ENCODE measurements at regions not wholly inside any gene's neighbourhood (a gene's known extent, or its start where the extent isn't known, plus 50 kb on each side); places are given as distances from the start of the nearest gene placed in this dataset.

DNA sequence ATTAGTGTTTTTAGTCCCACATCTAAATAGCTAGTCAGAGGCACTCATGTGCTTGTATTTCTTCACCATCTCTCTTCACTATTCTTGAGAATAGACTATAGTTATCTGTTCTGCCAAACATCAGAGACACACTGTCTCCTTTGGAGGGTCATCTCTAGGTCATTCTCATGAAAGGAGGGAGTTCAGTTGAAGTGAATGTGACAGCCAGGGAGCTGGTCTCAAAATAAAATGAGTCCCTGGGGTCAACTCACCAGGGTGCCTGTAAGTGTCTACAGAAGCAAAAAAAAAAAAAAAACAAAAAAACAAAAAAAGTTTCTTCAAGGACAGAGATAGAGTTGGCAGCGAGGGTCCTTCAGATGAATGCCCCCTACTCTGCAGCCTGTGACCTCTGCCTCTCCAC, 171.0 kb downstream of the ID4 start:
- BruUV-seq (replicated peaks): no TSS peak
- H3K36me3 ChIP-seq (ENCODE audit: low read depth, low read length): no peaks in the 10 kb centered on the region
- H3K9ac ChIP-seq (ENCODE audit: low read length): no peak overlapping the region
- TF ChIP-seq, protein P1, sequence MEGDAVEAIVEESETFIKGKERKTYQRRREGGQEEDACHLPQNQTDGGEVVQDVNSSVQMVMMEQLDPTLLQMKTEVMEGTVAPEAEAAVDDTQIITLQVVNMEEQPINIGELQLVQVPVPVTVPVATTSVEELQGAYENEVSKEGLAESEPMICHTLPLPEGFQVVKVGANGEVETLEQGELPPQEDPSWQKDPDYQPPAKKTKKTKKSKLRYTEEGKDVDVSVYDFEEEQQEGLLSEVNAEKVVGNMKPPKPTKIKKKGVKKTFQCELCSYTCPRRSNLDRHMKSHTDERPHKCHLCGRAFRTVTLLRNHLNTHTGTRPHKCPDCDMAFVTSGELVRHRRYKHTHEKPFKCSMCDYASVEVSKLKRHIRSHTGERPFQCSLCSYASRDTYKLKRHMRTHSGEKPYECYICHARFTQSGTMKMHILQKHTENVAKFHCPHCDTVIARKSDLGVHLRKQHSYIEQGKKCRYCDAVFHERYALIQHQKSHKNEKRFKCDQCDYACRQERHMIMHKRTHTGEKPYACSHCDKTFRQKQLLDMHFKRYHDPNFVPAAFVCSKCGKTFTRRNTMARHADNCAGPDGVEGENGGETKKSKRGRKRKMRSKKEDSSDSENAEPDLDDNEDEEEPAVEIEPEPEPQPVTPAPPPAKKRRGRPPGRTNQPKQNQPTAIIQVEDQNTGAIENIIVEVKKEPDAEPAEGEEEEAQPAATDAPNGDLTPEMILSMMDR (conservative IDR thresholded peaks at IDR 0.05; ENCODE audit: low read depth, low read length): no peak
- TF ChIP-seq EZH2 (IDR thresholded peaks at IDR 0.05; ENCODE audit: low read length, unreplicated experiment) (no peak), EZH2phosphoT487 (IDR thresholded peaks at IDR 0.05; ENCODE audit: borderline replicate concordance, low read length) (no peak)
- H3K4me1 ChIP-seq (ENCODE audit: insufficient read depth, low read length): no peaks in the 10 kb centered on the region
- ATAC-seq (no peak), DNase-seq (no peak)
- H3K9me3 ChIP-seq (ENCODE audit: low read length): no peaks in the 10 kb centered on the region
- no peaks in the 10 kb centered on the region for H3K9me2 ChIP-seq (replicated peaks; ENCODE audit: low read length)
- no peaks in the 10 kb centered on the region for H3F3A ChIP-seq (ENCODE audit: low read length, unreplicated experiment)
- no peak overlapping the region for H3K4me2 ChIP-seq (ENCODE audit: low read length)
- H3K79me2 ChIP-seq (ENCODE audit: low read length): no peaks in the 10 kb centered on the region
- H3K27me3 ChIP-seq (ENCODE audit: low read length): peaks cover 74% of the 10 kb centered on the region
- H3K27ac ChIP-seq (ENCODE audit: low read length): no peak overlapping the region
- H2AFZ ChIP-seq (ENCODE audit: low read length): no peak overlapping the region
- H3K4me3 ChIP-seq (ENCODE audit: low read length): no peak overlapping the region
- H4K20me1 ChIP-seq (ENCODE audit: low read length): no peaks in the 10 kb centered on the region
- ChIA-PET CTCF (no interaction called here), POLR2A (ENCODE audit: unreplicated experiment) (no interaction called here)
- intact Hi-C loops (cut with micrococcal nuclease): no loop called here

DNA sequence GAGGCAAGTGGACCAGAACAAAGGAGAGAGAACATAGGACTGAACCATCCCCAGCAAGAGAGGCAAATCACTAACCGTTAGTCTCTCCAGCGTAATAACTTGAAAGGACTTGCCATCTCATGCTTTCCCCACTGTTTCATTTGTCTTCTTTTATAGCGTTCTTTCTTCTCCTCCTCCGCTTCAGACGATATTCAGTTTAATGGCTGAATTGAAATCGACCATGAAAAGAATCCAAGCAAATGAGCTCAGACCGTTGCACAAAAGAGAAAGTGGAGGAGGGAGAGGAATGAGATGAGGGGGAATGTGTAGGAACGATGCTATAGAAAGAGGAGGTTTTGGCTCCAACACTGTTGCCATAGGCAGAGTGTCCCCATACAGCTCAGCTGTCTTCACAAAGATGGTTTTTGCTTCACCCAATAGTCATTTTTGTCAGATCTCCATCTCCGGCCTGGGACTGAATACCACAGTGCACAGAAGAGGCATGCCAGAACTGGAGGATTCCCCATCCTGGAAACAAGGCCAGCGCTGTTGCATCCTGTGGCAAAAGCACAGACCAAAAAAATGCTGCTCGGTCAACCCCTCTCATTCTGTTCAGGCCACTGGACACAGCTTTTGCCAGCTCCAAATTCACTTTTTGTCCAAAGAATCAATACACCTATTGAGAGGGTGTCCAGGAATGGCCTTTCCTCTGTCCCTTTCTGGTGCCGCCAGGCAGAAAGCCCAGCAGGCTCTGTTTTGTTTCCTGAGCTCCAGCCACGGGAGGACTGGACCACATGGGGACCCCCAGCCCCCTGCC, 176.1 kb downstream of the ID4 start:
- POLR2A ChIA-PET (ENCODE audit: unreplicated experiment): no interaction called here

DNA sequence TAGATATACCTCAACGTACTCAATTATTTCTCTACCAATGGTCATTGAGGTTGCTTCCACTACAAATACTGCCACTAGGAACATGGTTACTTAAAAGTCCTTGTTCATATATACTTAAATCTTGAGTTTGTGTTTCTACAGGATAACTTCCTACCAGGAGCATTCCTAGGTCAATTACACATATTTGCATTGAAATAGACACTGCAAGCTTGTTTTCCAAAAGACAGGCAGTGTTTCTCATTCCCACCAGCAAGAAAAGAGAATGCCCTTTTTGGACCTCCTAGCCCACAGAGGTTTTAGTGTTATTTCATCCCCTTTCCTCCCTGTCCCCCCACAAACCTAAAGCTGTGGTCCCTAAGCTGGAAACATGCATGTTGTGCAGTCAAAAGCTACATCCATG, 177.3 kb downstream of the ID4 start:
- H3K9me3 ChIP-seq (ENCODE audit: low read length): no peaks in the 10 kb centered on the region
- no peaks in the 10 kb centered on the region for H3K79me2 ChIP-seq (ENCODE audit: low read length)
- no peak overlapping the region for H2AFZ ChIP-seq (ENCODE audit: low read length)
- ATAC-seq (no peak), DNase-seq (no peak)
- POLR2A ChIA-PET (ENCODE audit: unreplicated experiment): no interaction called here
- no peaks in the 10 kb centered on the region for H3K9me2 ChIP-seq (replicated peaks; ENCODE audit: low read length)
- no peak overlapping the region for H3K9ac ChIP-seq (ENCODE audit: low read length)
- no peak overlapping the region for H3K4me2 ChIP-seq (ENCODE audit: low read length)
- H3K36me3 ChIP-seq (ENCODE audit: low read depth, low read length): no peaks in the 10 kb centered on the region
- H3K27me3 ChIP-seq (ENCODE audit: low read length): peaks cover 58% of the 10 kb centered on the region
- H3K27ac ChIP-seq (ENCODE audit: low read length): no peak overlapping the region
- intact Hi-C loops (cut with micrococcal nuclease): no loop called here
- TF ChIP-seq, protein P1 (conservative IDR thresholded peaks at IDR 0.05; ENCODE audit: low read depth, low read length): no peak
- TF ChIP-seq EZH2 (IDR thresholded peaks at IDR 0.05; ENCODE audit: low read length, unreplicated experiment): no peak
- TF ChIP-seq EZH2phosphoT487 (IDR thresholded peaks at IDR 0.05; ENCODE audit: borderline replicate concordance, low read length): no peak
- CTCF ChIA-PET: no interaction called here
- H3K4me1 ChIP-seq (ENCODE audit: insufficient read depth, low read length): no peaks in the 10 kb centered on the region
- H3K4me3 ChIP-seq (ENCODE audit: low read length): no peak overlapping the region
- no peaks in the 10 kb centered on the region for H4K20me1 ChIP-seq (ENCODE audit: low read length)
- BruUV-seq (replicated peaks): no TSS peak
- H3F3A ChIP-seq (ENCODE audit: low read length, unreplicated experiment): no peaks in the 10 kb centered on the region

More for the DNA sequence above, 176.1 kb downstream of the ID4 start:
- no peak overlapping the region for H3K27ac ChIP-seq (ENCODE audit: low read length)
- no peak overlapping the region for H3K4me3 ChIP-seq (ENCODE audit: low read length)
- no peak overlapping the region for H3K9ac ChIP-seq (ENCODE audit: low read length)
- peaks cover 70% of the 10 kb centered on the region for H3K27me3 ChIP-seq (ENCODE audit: low read length)
- H4K20me1 ChIP-seq (ENCODE audit: low read length): no peaks in the 10 kb centered on the region
- H2AFZ ChIP-seq (ENCODE audit: low read length): no peak overlapping the region
- no peak for DNase-seq
- no peak for ATAC-seq
- no peaks in the 10 kb centered on the region for H3K4me1 ChIP-seq (ENCODE audit: insufficient read depth, low read length)
- no peaks in the 10 kb centered on the region for H3K36me3 ChIP-seq (ENCODE audit: low read depth, low read length)
- BruUV-seq (replicated peaks): no TSS peak
- intact Hi-C loops (cut with micrococcal nuclease): no loop called here
- H3K4me2 ChIP-seq (ENCODE audit: low read length): no peak overlapping the region
- CTCF ChIA-PET: no interaction called here
- TF ChIP-seq EZH2 (IDR thresholded peaks at IDR 0.05; ENCODE audit: low read length, unreplicated experiment) (no peak), EZH2phosphoT487 (IDR thresholded peaks at IDR 0.05; ENCODE audit: borderline replicate concordance, low read length) (no peak)
- TF ChIP-seq, protein P1 (conservative IDR thresholded peaks at IDR 0.05; ENCODE audit: low read depth, low read length): no peak
- H3K9me2 ChIP-seq (replicated peaks; ENCODE audit: low read length): no peaks in the 10 kb centered on the region
- H3K79me2 ChIP-seq (ENCODE audit: low read length): no peaks in the 10 kb centered on the region
- H3K9me3 ChIP-seq (ENCODE audit: low read length): no peaks in the 10 kb centered on the region
- no peaks in the 10 kb centered on the region for H3F3A ChIP-seq (ENCODE audit: low read length, unreplicated experiment)
